ENCODE measurements at regions not wholly inside any gene's neighbourhood (a gene's known extent, or its start where the extent isn't known, plus 50 kb on each side); places are given as distances from the start of the nearest gene placed in this dataset.

GRCh38 chr6:118715376-118715775 lies 64.0 kb upstream of the CEP85L start:
- ChIA-PET POLR2A (no interaction called here), CTCF (no interaction called here)
- no peak overlapping the region for H3K27ac Mint-ChIP-seq
- H3K4me3 Mint-ChIP-seq = no peak overlapping the region
- no peaks in the 10 kb centered on the region for H3K9me3 Mint-ChIP-seq
- H3K27me3 Mint-ChIP-seq = no peaks in the 10 kb centered on the region
- intact Hi-C loops (cut with micrococcal nuclease) = loop anchor here (10.0 kb wide), 1 partner anchor 629 kb away; the partner anchor contains the start of gene MAN1A1
- DNase-seq = no peak
- no peak for ATAC-seq (ENCODE audit: low read depth)
- TF ChIP-seq CTCF (IDR thresholded peaks at IDR 0.05) = no peak
- H3K36me3 Mint-ChIP-seq (ENCODE audit: low read depth) = no peaks in the 10 kb centered on the region
- peaks cover 42% of the 10 kb centered on the region for H3K4me1 Mint-ChIP-seq

GRCh38 chr6:118714756-118715155 lies 63.4 kb upstream of the CEP85L start:
- ChIA-PET CTCF (no interaction called here), POLR2A (no interaction called here)
- intact Hi-C loops (cut with micrococcal nuclease) = loop anchor here (10.0 kb wide), 1 partner anchor 630 kb away; the partner anchor contains the start of gene MAN1A1
- Mint-ChIP-seq H3K9me3 (no peaks in the 10 kb centered on the region), H3K27me3 (no peaks in the 10 kb centered on the region), H3K36me3 (ENCODE audit: low read depth) (no peaks in the 10 kb centered on the region), H3K4me1 (peaks cover 43% of the 10 kb centered on the region), H3K27ac (no peak overlapping the region), H3K4me3 (no peak overlapping the region)
- ATAC-seq (ENCODE audit: low read depth) = no peak
- no peak for DNase-seq
- TF ChIP-seq CTCF (IDR thresholded peaks at IDR 0.05) = no peak

GRCh38 chr6:118712969-118713368 lies 61.6 kb upstream of the CEP85L start:
- POLR2A ChIA-PET = interaction anchor here (1.5 to 1.7 kb wide), 2 partner anchors 7 to 10 kb away, joined by 5 to 7 read pairs; no protein-coding TSS in a partner anchor
- TF ChIP-seq CTCF (IDR thresholded peaks at IDR 0.05) = no peak

GRCh38 chr6:118710616-118711015 lies 59.2 kb upstream of the CEP85L start:
- H3K4me1 Mint-ChIP-seq = peaks cover 57% of the 10 kb centered on the region
- no peak for TF ChIP-seq CTCF (IDR thresholded peaks at IDR 0.05)
- H3K9me3 Mint-ChIP-seq = no peaks in the 10 kb centered on the region

More at GRCh38 chr6:118712969-118713368, 61.6 kb upstream of the CEP85L start:
- intact Hi-C loops (cut with micrococcal nuclease) = loop anchor here (10.0 kb wide), 1 partner anchor 632 kb away; the partner anchor contains the start of gene MAN1A1
- Mint-ChIP-seq H3K4me3 (no peak overlapping the region), H3K27ac (no peak overlapping the region), H3K4me1 (peaks cover 39% of the 10 kb centered on the region), H3K27me3 (no peaks in the 10 kb centered on the region), H3K9me3 (no peaks in the 10 kb centered on the region), H3K36me3 (ENCODE audit: low read depth) (peaks cover 5% of the 10 kb centered on the region)
- DNase-seq = no peak
- no peak for ATAC-seq (ENCODE audit: low read depth)
- CTCF ChIA-PET = no interaction called here

GRCh38 chr6:118709859-118710350 lies 58.5 kb upstream of the CEP85L start:
- peak; percentile 92 for ATAC-seq (ENCODE audit: low read depth)
- H3K27me3 Mint-ChIP-seq = no peaks in the 10 kb centered on the region
- POLR2A ChIA-PET = interaction anchor here (0.6 to 5.7 kb wide), 19 partner anchors 10 to 637 kb away, joined by 3 to 58 read pairs (median 4); partner anchors contain the start of gene CEP85L
- DNase-seq = no peak
- CTCF ChIA-PET = interaction anchor here (0.9 to 3.1 kb wide), 5 partner anchors 9 to 145 kb away, joined by 3 to 18 read pairs (median 4); partner anchors contain the start of gene CEP85L
- peaks cover 5% of the 10 kb centered on the region for H3K36me3 Mint-ChIP-seq (ENCODE audit: low read depth)
- no peaks in the 10 kb centered on the region for H3K9me3 Mint-ChIP-seq
- TF ChIP-seq CTCF (IDR thresholded peaks at IDR 0.05) = no peak
- intact Hi-C loops (cut with micrococcal nuclease) = loop anchor here (1.0 to 10.0 kb wide), 8 partner anchors 9 to 635 kb away; partner anchors contain the start of genes ASF1A, CEP85L, MAN1A1 and MCM9
- peak overlapping the region; percentile 98 for H3K27ac Mint-ChIP-seq
- peak overlapping the region; percentile 95 for H3K4me3 Mint-ChIP-seq
- peaks cover 62% of the 10 kb centered on the region for H3K4me1 Mint-ChIP-seq

More at GRCh38 chr6:118710616-118711015, 59.2 kb upstream of the CEP85L start:
- Mint-ChIP-seq H3K27ac (peak overlapping the region; percentile 98), H3K4me3 (peak overlapping the region; percentile 95), H3K36me3 (ENCODE audit: low read depth) (peaks cover 5% of the 10 kb centered on the region), H3K27me3 (no peaks in the 10 kb centered on the region)
- intact Hi-C loops (cut with micrococcal nuclease) = loop anchor here (1.0 to 10.0 kb wide), 6 partner anchors 9 to 634 kb away; partner anchors contain the start of genes ASF1A, CEP85L and MAN1A1
- CTCF ChIA-PET = interaction anchor here (1.3 to 3.1 kb wide), 4 partner anchors 9 to 145 kb away, joined by 3 to 18 read pairs (median 6); partner anchors contain the start of gene CEP85L
- DNase-seq (no peak), ATAC-seq (ENCODE audit: low read depth) (no peak)
- POLR2A ChIA-PET = interaction anchor here (1.9 to 5.7 kb wide), 4 partner anchors 10 to 59 kb away, joined by 6 to 58 read pairs (median 34); partner anchors contain the start of gene CEP85L
